B cell (primary cell): ENCODE measurements at regions not wholly inside any gene's neighbourhood (a gene's known extent, or its start where the extent isn't known, plus 50 kb on each side); places are given as distances from the start of the nearest gene placed in this dataset.

ENCODE experiments used
- EZH2 ChIP-seq: IDR thresholded peaks from 2 replicates; pipeline ENCODE4 v1.6.1; 2012; ENCODE audit warnings: borderline replicate concordance, low read depth, mild to moderate bottlenecking, moderate library complexity, low read length; ENCODE audit not compliant: insufficient read depth, poor library complexity, severe bottlenecking
- TF ChIP-seq, protein P1 (sequence below): fragments of 200-600 bp; IDR thresholded peaks from one replicate; pipeline ENCODE4 v1.8.0; 2022; ENCODE audit warnings: antibody characterized with exemption, mild to moderate bottlenecking

GRCh38 chr3:74053970-74054516 lies 429.3 kb upstream of the PDZRN3 start:
- TF ChIP-seq, protein P1, sequence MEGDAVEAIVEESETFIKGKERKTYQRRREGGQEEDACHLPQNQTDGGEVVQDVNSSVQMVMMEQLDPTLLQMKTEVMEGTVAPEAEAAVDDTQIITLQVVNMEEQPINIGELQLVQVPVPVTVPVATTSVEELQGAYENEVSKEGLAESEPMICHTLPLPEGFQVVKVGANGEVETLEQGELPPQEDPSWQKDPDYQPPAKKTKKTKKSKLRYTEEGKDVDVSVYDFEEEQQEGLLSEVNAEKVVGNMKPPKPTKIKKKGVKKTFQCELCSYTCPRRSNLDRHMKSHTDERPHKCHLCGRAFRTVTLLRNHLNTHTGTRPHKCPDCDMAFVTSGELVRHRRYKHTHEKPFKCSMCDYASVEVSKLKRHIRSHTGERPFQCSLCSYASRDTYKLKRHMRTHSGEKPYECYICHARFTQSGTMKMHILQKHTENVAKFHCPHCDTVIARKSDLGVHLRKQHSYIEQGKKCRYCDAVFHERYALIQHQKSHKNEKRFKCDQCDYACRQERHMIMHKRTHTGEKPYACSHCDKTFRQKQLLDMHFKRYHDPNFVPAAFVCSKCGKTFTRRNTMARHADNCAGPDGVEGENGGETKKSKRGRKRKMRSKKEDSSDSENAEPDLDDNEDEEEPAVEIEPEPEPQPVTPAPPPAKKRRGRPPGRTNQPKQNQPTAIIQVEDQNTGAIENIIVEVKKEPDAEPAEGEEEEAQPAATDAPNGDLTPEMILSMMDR = no peak
- TF ChIP-seq EZH2 = no peak
